Smooth muscle cell (in vitro differentiated cells): ENCODE measurements at regions not wholly inside any gene's neighbourhood (a gene's known extent, or its start where the extent isn't known, plus 50 kb on each side); places are given as distances from the start of the nearest gene placed in this dataset.
A peak's percentile ranks its signal among the peaks of the same experiment; 100 is the strongest.

ENCODE experiments used
- DNase-seq: peaks from one replicate; lab custom pipeline; 2025; ENCODE audit not compliant: unreplicated experiment; lab: John Stamatoyannopoulos, UW
- H2AFZ ChIP-seq: fragments of 200-600 bp; sonication (generic); 2 replicates; pipeline ENCODE4 v1.6.0; 2016; ENCODE audit warnings: antibody characterized with exemption, low read depth, mild to moderate bottlenecking
- H3F3A ChIP-seq: fragments of 200-600 bp; sonication (generic); 2 replicates; pipeline ENCODE4 v1.6.0; 2017; ENCODE audit warnings: antibody characterized with exemption, low read depth
- H3K27ac ChIP-seq: fragments of 200-600 bp; sonication (generic); 2 replicates; pipeline ENCODE4 v1.5.1; 2016; ENCODE audit warnings: low read depth, mild to moderate bottlenecking
- H3K27me3 ChIP-seq: fragments of 200-600 bp; sonication (generic); 2 replicates; pipeline ENCODE4 v1.6.1; 2016; ENCODE audit warnings: low read depth, mild to moderate bottlenecking
- H3K36me3 ChIP-seq: fragments of 200-600 bp; sonication (generic); 2 replicates; pipeline ENCODE4 v1.5.1; 2016; ENCODE audit warnings: low read depth
- H3K4me1 ChIP-seq: fragments of 200-600 bp; sonication (generic); 2 replicates; pipeline ENCODE4 v1.5.1; 2016; ENCODE audit warnings: low read depth
- H3K4me2 ChIP-seq: fragments of 200-600 bp; sonication (generic); 2 replicates; pipeline ENCODE4 v1.6.0; 2016; ENCODE audit warnings: mild to moderate bottlenecking
- H3K4me3 ChIP-seq: fragments of 200-600 bp; sonication (generic); 2 replicates; pipeline ENCODE4 v1.5.1; 2016; ENCODE audit warnings: mild to moderate bottlenecking
- H3K79me2 ChIP-seq: fragments of 200-600 bp; sonication (generic); 2 replicates; pipeline ENCODE4 v1.6.0; 2016; ENCODE audit warnings: low read depth, mild to moderate bottlenecking
- H3K9ac ChIP-seq: fragments of 200-600 bp; sonication (generic); 2 replicates; pipeline ENCODE4 v1.6.0; 2016; ENCODE audit warnings: low read depth
- H3K9me3 ChIP-seq: fragments of 200-600 bp; sonication (generic); replicated peaks from 2 replicates; pipeline ENCODE4 v1.5.1; 2016; ENCODE audit warnings: low read depth
- H4K20me1 ChIP-seq: fragments of 200-600 bp; sonication (generic); 2 replicates; pipeline ENCODE4 v1.6.0; 2016; ENCODE audit warnings: low read depth
- CTCF ChIP-seq: fragments of 200-600 bp; sonication (generic); IDR thresholded peaks from 2 replicates; pipeline ENCODE4 v1.5.1; 2017; ENCODE audit warnings: borderline replicate concordance, mild to moderate bottlenecking, antibody characterized with exemption; ENCODE audit not compliant: insufficient read depth, poor library complexity, severe bottlenecking
- WGBS: methylation state at CpG from one replicate; pipeline ENCODE4 v1.1.7; 2016; ENCODE audit warnings: low lambda C conversion rate; 5-methylcytosine and 5-hydroxymethylcytosine counted together

- Histone ChIP-seq H2AFZ (no peak overlapping the region), H3K4me2 (no peak overlapping the region), H3K27me3 (peaks cover 13% of the 10 kb centered on the region), H3K36me3 (no peaks in the 10 kb centered on the region), H4K20me1 (no peaks in the 10 kb centered on the region), H3K4me3 (no peak overlapping the region), H3K4me1 (peaks cover 17% of the 10 kb centered on the region), H3K9me3 (no peaks in the 10 kb centered on the region), H3F3A (no peaks in the 10 kb centered on the region), H3K79me2 (no peaks in the 10 kb centered on the region), H3K9ac (no peak overlapping the region), H3K27ac (no peak overlapping the region)
- TF ChIP-seq CTCF: no peak
- WGBS: 78% methylated on average over 4 of the region's 4 CpGs
- no peak for DNase-seq
Measured at GRCh38 chr11:44424841-44425240, 114.9 kb upstream of the ALX4 start.

GRCh38 chr11:44426119-44426518 is 116.2 kb upstream of the ALX4 start:
- Histone ChIP-seq H3K79me2 (no peaks in the 10 kb centered on the region), H3F3A (no peaks in the 10 kb centered on the region), H2AFZ (no peak overlapping the region), H3K4me2 (no peak overlapping the region), H3K9me3 (no peaks in the 10 kb centered on the region), H3K9ac (no peak overlapping the region), H3K4me3 (no peak overlapping the region), H3K36me3 (no peaks in the 10 kb centered on the region), H3K27me3 (peaks cover 19% of the 10 kb centered on the region), H3K27ac (no peak overlapping the region), H3K4me1 (peaks cover 9% of the 10 kb centered on the region), H4K20me1 (no peaks in the 10 kb centered on the region)
- DNase-seq: no peak
- no peak for TF ChIP-seq CTCF
- WGBS: 91% methylated on average over 8 of the region's 8 CpGs

GRCh38 chr11:44426958-44427357 is 117.0 kb upstream of the ALX4 start:
- Histone ChIP-seq H3K9ac (no peak overlapping the region), H3K4me3 (no peak overlapping the region), H2AFZ (no peak overlapping the region), H3K4me2 (no peak overlapping the region), H3K9me3 (no peaks in the 10 kb centered on the region), H3K27me3 (peaks cover 28% of the 10 kb centered on the region), H3K36me3 (no peaks in the 10 kb centered on the region), H3K27ac (no peak overlapping the region), H3K79me2 (no peaks in the 10 kb centered on the region), H3K4me1 (peaks cover 2% of the 10 kb centered on the region), H4K20me1 (no peaks in the 10 kb centered on the region), H3F3A (no peaks in the 10 kb centered on the region)
- TF ChIP-seq CTCF: no peak
- DNase-seq: no peak
- WGBS: 95% methylated on average over 11 of the region's 11 CpGs

- 55% methylated on average over 8 of the region's 8 CpGs for WGBS
- H3K9ac ChIP-seq: no peak overlapping the region
- no peak overlapping the region for H3K4me3 ChIP-seq
- H3K36me3 ChIP-seq: no peaks in the 10 kb centered on the region
- H3K27ac ChIP-seq: no peak overlapping the region
- DNase-seq: no peak
- no peaks in the 10 kb centered on the region for H4K20me1 ChIP-seq
- no peaks in the 10 kb centered on the region for H3K9me3 ChIP-seq
- H3K27me3 ChIP-seq: peaks cover 33% of the 10 kb centered on the region
- H3K4me1 ChIP-seq: no peaks in the 10 kb centered on the region
- H3K79me2 ChIP-seq: no peaks in the 10 kb centered on the region
- H3K4me2 ChIP-seq: no peak overlapping the region
- no peak overlapping the region for H2AFZ ChIP-seq
- H3F3A ChIP-seq: no peaks in the 10 kb centered on the region
- TF ChIP-seq CTCF: peak; percentile 16
Measured at GRCh38 chr11:44427432-44427831, 117.5 kb upstream of the ALX4 start.
